ENCODE measurements at regions not wholly inside any gene's neighbourhood (a gene's known extent, or its start where the extent isn't known, plus 50 kb on each side); places are given as distances from the start of the nearest gene placed in this dataset.
"Not testable (repeated sequence)": the region's sequence is repeated elsewhere in the genome, so short reads cannot be mapped to it uniquely, and the experiment has no call there.

DNA sequence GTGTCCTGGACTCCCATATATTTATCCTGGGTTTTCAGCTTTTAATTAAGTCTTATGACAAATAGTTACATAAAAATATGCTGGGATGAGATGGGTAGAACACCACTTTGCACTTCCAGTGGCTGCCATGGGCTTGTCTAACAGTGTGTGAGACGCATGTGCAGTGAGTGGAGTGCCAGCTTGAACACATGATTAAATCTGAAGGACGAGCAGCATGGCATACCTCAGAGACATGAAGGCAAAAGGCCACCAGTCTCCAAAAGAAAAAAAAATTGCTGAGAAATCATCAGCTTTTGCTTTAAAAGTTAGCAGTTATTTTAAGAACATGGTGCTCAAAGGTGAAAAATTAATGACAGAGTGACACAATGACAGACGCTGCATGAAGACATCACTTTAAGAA is 139.0 kb upstream of the ADCY1 start:
- DNase-seq (ENCODE audit: low read depth, low spot score) = no peak

DNA sequence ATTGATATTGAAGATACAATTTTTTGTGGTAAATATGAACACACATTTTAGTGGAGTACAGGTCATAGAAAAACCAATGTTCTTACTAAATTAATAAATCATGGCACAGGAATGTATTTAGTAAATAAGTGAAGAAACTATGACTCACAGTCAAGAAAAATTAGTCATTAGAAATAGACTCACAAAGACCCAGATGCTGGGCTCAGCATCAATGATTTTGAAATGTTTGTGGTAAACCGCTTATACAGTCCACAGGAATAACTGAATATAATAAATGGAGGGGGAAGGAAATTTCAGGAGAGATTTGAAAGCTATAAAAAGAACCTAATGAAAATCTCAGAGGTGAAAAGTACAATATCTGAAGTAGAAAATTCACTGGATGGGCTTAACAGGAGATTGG is 138.3 kb upstream of the ADCY1 start:
- no peak for DNase-seq (ENCODE audit: low read depth, low spot score)
- no peak overlapping the region for H3K4me3 ChIP-seq (ENCODE audit: low read length)

More for the DNA sequence above, 139.0 kb upstream of the ADCY1 start:
- no peak overlapping the region for H3K4me3 ChIP-seq (ENCODE audit: low read length)

- H3K4me3 ChIP-seq (ENCODE audit: low read length); DNase-seq (ENCODE audit: low read depth, low spot score): not testable (repeated sequence)
Measured at GRCh38 chr7:45440776-45441175, 133.4 kb upstream of the ADCY1 start.

DNA sequence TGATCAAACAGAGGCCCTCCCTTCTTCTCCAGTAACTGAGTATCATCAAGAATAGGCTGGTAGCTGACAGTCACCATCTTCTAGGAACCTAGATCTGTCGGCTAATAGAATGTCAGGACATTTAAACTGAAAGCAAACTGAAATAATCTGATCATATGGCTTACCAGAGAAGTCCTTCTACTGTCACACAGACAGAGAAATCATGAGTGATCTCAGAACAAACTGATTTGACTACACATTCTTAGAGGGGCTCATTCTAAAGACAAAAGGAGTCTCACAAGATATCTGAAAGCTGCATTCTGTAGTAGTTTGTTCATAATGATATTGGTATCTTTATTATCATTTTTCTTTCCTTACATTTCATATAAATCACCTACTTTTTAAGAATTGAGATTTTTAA is 130.9 kb upstream of the ADCY1 start:
- no peak overlapping the region for H3K4me3 ChIP-seq (ENCODE audit: low read length)
- no peak for DNase-seq (ENCODE audit: low read depth, low spot score)

GRCh38 chr7:45446195-45446944 is 127.8 kb upstream of the ADCY1 start:
- DNase-seq (ENCODE audit: low read depth, low spot score) = no peak
- no peak overlapping the region for H3K4me3 ChIP-seq (ENCODE audit: low read length)

- H3K4me3 ChIP-seq (ENCODE audit: low read length) = no peak overlapping the region
- DNase-seq (ENCODE audit: low read depth, low spot score) = no peak
Measured at GRCh38 chr7:45447296-45447695, 126.9 kb upstream of the ADCY1 start.

DNA sequence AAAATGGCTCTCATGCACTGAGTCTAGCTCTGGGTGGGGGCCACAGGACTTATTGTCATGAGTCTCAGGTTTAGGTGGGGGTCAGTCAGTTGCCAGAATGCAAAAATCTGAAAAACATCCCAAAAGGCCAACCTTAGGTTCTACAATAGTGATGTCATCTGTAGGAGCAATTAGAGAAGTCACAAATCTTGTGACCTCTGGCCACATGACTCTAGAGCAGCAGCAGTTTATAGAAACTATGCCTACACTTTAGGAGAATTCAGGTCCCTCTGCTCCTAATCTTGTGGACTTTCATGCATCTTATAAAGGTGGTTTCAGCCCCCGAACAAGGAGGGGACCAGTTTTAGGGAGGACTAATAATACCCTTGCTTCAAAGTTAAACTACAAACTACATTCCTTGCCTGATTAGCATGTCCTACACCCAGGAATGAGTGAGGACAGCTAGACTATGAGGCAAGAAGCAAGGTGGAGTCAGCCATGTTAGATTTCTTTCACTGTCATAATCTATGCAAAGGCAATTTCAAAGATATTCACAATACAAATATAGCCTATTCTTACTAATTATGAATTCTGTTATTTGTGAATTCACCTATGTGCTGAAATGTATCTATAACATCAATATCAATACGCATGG is 123.5 kb upstream of the ADCY1 start:
- no peak for DNase-seq (ENCODE audit: low read depth, low spot score)
- H3K4me3 ChIP-seq (ENCODE audit: low read length) = no peak overlapping the region

DNA sequence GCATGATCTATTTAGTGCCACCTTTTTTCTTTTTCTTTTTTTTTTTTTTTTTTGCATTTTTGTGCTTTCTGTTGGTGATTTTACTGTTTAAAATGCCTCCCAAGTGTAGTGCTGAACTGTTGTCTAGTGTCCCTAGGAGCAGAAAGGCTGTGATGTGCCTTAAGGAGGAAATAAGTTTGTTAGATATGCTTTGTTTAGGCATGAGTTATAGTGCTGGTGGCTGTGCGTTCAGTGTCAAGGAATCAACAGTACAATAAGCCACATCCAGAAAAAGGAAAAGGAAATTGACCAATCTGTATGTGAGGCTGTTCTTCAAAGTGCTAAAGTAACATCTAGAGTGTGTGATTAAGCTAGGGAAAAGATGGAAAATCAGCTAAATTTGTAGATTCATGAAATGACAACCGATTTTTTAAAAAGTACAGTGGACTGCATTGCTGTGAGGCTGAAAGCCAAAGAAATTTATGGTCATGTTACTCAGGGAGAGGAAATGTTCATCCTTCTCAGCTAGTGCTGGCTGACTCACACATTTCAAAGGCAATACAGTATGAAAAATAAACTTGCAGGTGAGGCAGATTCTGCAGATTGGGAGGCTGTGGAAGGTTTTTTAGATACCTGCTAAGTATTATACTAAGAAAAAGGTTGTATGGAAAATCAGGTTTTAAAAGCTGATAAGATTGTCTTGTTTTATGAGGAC is 122.7 kb upstream of the ADCY1 start:
- DNase-seq (ENCODE audit: low read depth, low spot score) = no peak
- H3K4me3 ChIP-seq (ENCODE audit: low read length) = no peak overlapping the region

- no peak for DNase-seq (ENCODE audit: low read depth, low spot score)
- no peak overlapping the region for H3K4me3 ChIP-seq (ENCODE audit: low read length)
Measured at GRCh38 chr7:45454771-45455170, 119.4 kb upstream of the ADCY1 start.

DNA sequence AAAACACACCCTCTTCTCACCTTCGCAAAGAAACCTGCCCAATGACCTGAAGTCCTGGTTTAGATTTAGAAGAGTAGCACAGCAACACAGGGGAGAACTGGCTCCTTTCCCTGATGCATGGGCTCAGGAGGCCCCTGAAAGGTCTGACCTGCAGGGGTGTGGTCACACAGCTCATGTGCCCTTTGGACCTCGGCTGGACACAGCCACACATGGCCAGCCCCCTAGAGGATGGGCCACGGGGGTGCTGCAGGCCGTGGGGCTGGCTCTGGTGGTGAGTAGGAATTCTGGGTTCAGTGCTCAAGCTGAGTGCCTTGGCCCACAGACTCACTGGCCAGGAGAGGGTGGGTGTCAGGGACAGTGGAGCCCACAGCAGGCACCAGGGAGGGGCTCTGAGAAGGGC is 118.5 kb upstream of the ADCY1 start:
- no peak overlapping the region for H3K4me3 ChIP-seq (ENCODE audit: low read length)
- DNase-seq (ENCODE audit: low read depth, low spot score) = no peak

GRCh38 chr7:45456105-45456504 is 118.1 kb upstream of the ADCY1 start:
- no peak overlapping the region for H3K4me3 ChIP-seq (ENCODE audit: low read length)
- DNase-seq (ENCODE audit: low read depth, low spot score) = no peak

DNA sequence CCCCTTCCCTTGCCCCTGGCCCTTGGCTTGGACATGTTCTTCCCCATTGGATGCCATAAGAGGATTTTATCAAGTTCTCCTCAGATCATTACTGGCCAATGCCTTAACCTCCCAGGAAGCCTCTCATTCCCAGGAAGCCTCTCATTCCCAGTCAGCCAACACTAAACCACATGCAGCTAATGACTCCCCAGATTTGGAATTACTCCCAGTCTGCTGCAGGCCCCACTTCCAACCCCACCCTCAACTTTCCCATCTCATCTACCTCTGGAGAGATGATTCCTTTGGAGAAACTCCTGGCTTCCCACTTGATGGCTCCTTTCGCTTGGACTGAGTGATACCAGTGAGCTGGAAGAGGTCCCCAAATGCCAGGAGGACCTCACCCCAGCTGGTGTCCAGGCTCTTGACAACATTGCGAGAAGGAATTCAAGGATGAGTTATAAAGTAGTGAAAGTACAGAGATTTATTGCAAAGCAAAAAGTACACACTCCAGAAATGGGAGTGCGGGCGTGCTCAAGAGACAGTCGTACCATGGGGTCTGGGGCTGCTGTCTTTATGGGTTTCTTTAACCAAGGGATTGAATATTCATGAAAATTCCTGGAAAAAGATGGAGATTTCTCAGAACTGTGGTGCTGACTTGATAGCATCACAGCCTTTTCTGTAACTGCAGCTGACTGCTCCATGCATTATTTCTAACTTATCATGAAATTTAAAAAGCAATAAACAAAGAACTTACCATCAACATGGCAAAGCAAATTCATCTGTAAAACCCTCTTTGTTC is 117.2 kb upstream of the ADCY1 start:
- DNase-seq (ENCODE audit: low read depth, low spot score) = no peak
- no peak overlapping the region for H3K4me3 ChIP-seq (ENCODE audit: low read length)

DNA sequence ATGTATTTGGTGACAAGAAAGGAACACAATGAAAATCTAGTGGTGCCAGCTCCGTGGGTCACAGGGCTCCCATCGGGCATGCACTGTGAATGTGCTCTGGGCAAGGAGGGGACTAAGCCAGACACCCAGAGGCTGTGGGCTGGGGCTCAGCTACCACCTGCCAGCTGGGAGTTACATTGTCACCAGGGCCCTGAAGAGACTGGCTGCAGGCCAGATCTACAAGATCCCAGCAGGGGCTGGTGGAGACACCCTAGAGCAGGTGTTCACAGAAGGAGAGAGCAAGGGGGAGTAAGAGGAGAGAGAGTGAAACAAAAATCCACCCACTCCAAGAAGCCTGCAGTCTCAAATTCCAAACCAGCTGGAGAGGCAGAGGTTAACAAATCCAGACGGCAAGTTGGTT is 116.6 kb upstream of the ADCY1 start:
- DNase-seq (ENCODE audit: low read depth, low spot score) = no peak
- H3K4me3 ChIP-seq (ENCODE audit: low read length) = no peak overlapping the region

DNA sequence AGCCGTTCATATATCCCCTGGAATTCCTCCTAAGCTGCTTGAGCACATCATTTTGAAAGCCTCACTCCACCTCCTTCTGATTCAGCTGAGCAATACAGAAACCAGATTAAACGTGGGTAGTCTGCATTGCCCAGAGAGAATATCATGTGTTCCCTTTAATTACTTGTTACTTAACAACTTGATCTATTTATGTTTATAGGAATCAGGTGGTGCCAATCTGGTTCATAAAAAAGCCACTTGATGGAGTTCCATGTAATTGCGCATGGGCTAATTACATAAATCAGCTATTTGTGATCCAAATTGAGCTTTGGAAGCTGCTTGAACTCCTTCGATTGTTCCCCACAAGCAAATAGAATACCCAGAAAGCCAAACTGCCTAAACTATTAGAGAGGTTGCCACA is 114.7 kb upstream of the ADCY1 start:
- no peak overlapping the region for H3K4me3 ChIP-seq (ENCODE audit: low read length)
- DNase-seq (ENCODE audit: low read depth, low spot score) = no peak

GRCh38 chr7:45460379-45460778 is 113.8 kb upstream of the ADCY1 start:
- no peak for DNase-seq (ENCODE audit: low read depth, low spot score)
- no peak overlapping the region for H3K4me3 ChIP-seq (ENCODE audit: low read length)

- no peak for DNase-seq (ENCODE audit: low read depth, low spot score)
- no peak overlapping the region for H3K4me3 ChIP-seq (ENCODE audit: low read length)
Measured at GRCh38 chr7:45461026-45461425, 113.1 kb upstream of the ADCY1 start.

- no peak overlapping the region for H3K4me3 ChIP-seq (ENCODE audit: low read length)
- no peak for DNase-seq (ENCODE audit: low read depth, low spot score)
Measured at GRCh38 chr7:45469103-45469502, 105.1 kb upstream of the ADCY1 start.

DNA sequence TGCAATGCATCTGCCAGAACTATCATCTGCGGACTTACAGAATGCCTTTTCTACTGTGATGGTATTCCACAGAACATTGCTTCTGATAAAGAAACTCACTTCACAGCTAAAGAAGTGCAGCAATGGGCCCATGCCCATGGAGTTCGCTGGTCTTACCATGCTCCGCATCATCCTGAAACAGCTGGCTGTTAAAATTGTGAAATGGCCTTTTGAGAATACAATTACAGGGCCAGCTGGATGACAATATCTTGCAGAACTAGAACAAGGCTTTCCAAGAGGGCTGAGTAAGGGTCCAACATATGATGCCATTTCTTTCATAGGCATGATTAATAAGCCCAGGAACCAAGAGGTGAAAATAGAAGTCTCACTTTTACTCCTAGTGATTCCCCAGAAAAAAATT is 104.1 kb upstream of the ADCY1 start:
- no peak for DNase-seq (ENCODE audit: low read depth, low spot score)
- no peak overlapping the region for H3K4me3 ChIP-seq (ENCODE audit: low read length)

DNA sequence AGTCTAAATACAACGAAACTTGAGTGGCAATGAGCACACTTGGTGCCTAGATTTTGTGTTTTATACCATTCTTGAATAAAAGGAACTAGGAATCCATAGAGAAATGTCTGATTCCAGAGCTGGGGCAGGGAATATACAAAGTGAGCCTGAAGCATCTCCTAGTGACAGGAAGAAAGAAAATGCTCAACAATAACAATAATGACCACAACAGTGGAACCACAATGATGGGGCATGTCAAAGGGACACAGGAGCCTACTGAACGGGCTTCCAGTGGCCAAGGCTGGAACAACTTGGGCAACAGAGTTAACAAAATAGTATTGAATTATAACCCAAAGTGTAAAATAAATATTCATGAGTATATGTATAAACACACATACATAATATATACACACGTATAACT is 94.4 kb upstream of the ADCY1 start:
- DNase-seq (ENCODE audit: low read depth, low spot score) = no peak
- no peak overlapping the region for H3K4me3 ChIP-seq (ENCODE audit: low read length)

- no peak overlapping the region for H3K4me3 ChIP-seq (ENCODE audit: low read length)
- DNase-seq (ENCODE audit: low read depth, low spot score) = no peak
Measured at GRCh38 chr7:45482451-45482850, 91.7 kb upstream of the ADCY1 start.

All from Jurkat, Clone E6-1 (cell line).